Ascending aorta (tissue), 2 donors: ENCODE measurements at regions not wholly inside any gene's neighbourhood (a gene's known extent, or its start where the extent isn't known, plus 50 kb on each side); places are given as distances from the start of the nearest gene placed in this dataset.

Experiments used
- DNase-seq, 2 donors: peaks; one replicate each; pipeline ENCODE4 v3.0.0-alpha.2; 2019; ENCODE audit warnings: low spot score in 2 of 2
- H3K27ac ChIP-seq, 2 donors: fragments of 200-600 bp; sonication (generic); one replicate each; pipeline ENCODE4 v1.5.1; 2016 to 2017; ENCODE audit warnings: mild to moderate bottlenecking in 1 of 2
- H3K27me3 ChIP-seq: fragments of 200-600 bp; sonication (generic); one replicate; pipeline ENCODE4 v1.5.1; 2017
- H3K36me3 ChIP-seq, 2 donors: fragments of 200-600 bp; sonication (generic); one replicate each; pipeline ENCODE4 v1.5.1; 2016
- H3K4me1 ChIP-seq, 2 donors: fragments of 200-600 bp; sonication (generic); one replicate each; pipeline ENCODE4 v1.5.1; 2016 to 2017; ENCODE audit warnings: mild to moderate bottlenecking in 1 of 2
- H3K4me3 ChIP-seq, 2 donors: fragments of 200-600 bp; sonication (generic); one replicate each; pipeline ENCODE4 v1.5.1; 2016 to 2017; ENCODE audit warnings: mild to moderate bottlenecking in 1 of 2
- H3K9me3 ChIP-seq, 2 donors: fragments of 200-600 bp; sonication (generic); one replicate each; pipeline ENCODE4 v1.5.1; 2016
- CTCF ChIP-seq, 3 experiments: fragments of 200-600 bp in 2 of 3; fragments of 450-650 bp in 1 of 3; sonication (generic) in 2 of 3; IDR thresholded peaks; one replicate each; pipeline ENCODE4 v1.5.1; 2016 to 2019; ENCODE audit warnings: antibody characterized with exemption in 3 of 3, mild to moderate bottlenecking in 1 of 3, moderate library complexity in 1 of 3
- intact Hi-C: fragments of 100-400 bp; cut with DNase I; formaldehyde crosslinking; loops from one replicate; pipeline ENCODE4 v1.15.1; 2023

DNA sequence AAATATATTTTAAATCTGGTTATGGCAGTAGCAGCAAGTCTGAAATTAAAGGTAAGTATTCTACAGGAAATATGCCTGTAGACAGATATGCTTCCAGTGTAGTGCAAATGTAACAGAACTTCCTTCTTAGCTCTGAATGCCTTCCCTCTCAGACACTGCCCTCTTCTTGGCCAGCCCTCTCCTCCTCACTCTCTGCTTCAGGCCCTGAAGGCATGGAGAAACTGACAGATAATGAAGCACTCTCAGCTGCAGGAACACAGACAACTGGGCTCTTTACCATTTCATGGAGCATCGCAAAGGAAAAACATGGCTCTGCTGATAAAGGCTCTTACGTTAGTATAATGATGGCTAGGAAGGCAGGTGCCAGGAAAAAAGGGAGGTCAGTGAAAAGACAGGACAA is 431.5 kb upstream of the RASGEF1B start:
- H3K27ac ChIP-seq = no peak overlapping the region
- no peak overlapping the region for H3K4me3 ChIP-seq
- DNase-seq = no peak
- intact Hi-C loops = no loop called here
- TF ChIP-seq CTCF (IDR thresholded peaks at IDR 0.05) = no peak
- no peaks in the 10 kb centered on the region for H3K9me3 ChIP-seq
- H3K36me3 ChIP-seq = no peaks in the 10 kb centered on the region
- H3K4me1 ChIP-seq = no peaks in the 10 kb centered on the region
- H3K27me3 ChIP-seq = no peaks in the 10 kb centered on the region

GRCh38 chr4:81898862-81899504 is 427.3 kb upstream of the RASGEF1B start:
- intact Hi-C loops = no loop called here
- Histone ChIP-seq H3K4me3 (no peak overlapping the region), H3K27me3 (no peaks in the 10 kb centered on the region), H3K9me3 (no peaks in the 10 kb centered on the region), H3K4me1 (no peaks in the 10 kb centered on the region), H3K27ac (no peak overlapping the region), H3K36me3 (no peaks in the 10 kb centered on the region)
- no peak for DNase-seq
- TF ChIP-seq CTCF (IDR thresholded peaks at IDR 0.05) = no peak

GRCh38 chr4:81896936-81897335 is 425.2 kb upstream of the RASGEF1B start:
- no peak for TF ChIP-seq CTCF (IDR thresholded peaks at IDR 0.05)
- H3K9me3 ChIP-seq = no peaks in the 10 kb centered on the region
- intact Hi-C loops = no loop called here
- H3K4me3 ChIP-seq = no peak overlapping the region
- H3K27me3 ChIP-seq = no peaks in the 10 kb centered on the region
- no peaks in the 10 kb centered on the region for H3K36me3 ChIP-seq
- DNase-seq = no peak
- H3K27ac ChIP-seq = no peak overlapping the region
- H3K4me1 ChIP-seq = no peaks in the 10 kb centered on the region

DNA sequence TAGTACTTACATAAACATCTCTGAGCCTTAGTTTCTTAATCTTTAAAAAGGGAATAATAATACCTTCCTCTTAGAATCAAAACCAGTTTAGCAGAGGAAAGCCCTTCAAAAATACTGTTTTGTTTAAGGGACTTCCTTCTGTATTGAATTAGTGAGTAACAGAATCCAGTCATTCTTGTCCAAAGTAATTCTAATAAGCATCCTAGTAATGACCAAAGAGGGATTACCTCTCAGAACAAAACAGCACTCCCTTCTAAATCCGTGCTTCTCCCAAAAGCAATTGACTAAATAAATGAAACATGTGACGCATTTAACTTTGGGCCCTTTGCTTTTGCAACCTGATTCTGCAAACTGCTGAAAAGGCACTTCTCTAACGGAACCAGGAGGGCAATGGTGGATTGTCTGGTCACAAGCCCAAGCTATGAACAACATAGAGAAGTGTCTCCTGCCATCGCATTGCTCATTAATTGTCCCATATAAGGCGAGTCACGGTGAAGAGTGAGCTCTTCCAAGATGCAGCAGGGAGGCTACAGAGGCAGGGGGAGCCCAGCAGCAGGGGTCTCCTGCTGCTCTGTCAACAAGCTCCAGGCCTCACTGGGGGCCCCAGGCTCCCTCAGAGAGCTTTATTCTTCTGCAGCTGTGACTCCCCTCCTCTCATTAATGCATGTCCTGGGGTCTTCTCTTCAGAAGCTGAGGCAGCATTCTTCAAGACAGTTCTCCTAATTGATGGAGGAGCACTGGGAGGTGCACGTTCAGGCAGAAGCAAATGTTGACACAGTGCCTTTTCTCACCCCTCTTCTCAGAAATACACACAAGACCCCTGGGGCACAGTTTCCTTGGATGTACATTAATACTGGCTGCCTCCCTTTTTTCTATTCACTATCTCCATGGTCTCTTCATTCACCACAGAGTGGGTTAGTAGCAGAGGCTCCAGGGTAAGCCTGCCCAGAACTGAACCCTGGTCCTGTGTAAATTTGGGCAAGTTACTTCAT is 419.6 kb upstream of the RASGEF1B start:
- no peak for TF ChIP-seq CTCF (IDR thresholded peaks at IDR 0.05)
- no peak for DNase-seq
- Histone ChIP-seq H3K4me3 (no peak overlapping the region), H3K36me3 (no peaks in the 10 kb centered on the region), H3K9me3 (no peaks in the 10 kb centered on the region), H3K4me1 (no peaks in the 10 kb centered on the region), H3K27ac (no peak overlapping the region), H3K27me3 (no peaks in the 10 kb centered on the region)
- intact Hi-C loops = no loop called here

DNA sequence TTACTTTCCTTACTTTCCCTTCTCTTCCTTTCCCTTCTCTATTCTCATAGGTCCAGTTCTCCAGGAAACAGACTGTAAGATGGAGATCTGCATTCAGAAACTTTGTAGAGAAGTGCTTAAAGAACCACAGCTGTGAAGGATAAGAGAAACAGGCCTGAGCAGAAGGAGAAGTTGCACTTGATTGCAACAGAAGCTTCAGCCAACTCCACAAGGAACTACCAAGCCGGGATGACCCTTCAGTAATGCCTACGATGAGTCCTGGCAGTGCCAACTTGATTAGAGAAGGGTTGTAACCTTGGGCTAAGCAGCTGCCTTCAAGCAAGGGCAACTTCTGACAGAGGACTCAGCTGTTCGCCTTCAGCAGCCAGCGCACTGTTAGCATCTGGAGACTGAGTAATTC is 413.3 kb upstream of the RASGEF1B start:
- intact Hi-C loops = no loop called here
- Histone ChIP-seq H3K4me1 (no peaks in the 10 kb centered on the region), H3K27me3 (no peaks in the 10 kb centered on the region), H3K4me3 (no peak overlapping the region), H3K27ac (no peak overlapping the region), H3K9me3 (no peaks in the 10 kb centered on the region), H3K36me3 (no peaks in the 10 kb centered on the region)
- DNase-seq = no peak
- no peak for TF ChIP-seq CTCF (IDR thresholded peaks at IDR 0.05)
